NCI-H146 treated with DMSO at 0.1 percent for 48 hours (cell line): ENCODE measurements at regions not wholly inside any gene's neighbourhood (a gene's known extent, or its start where the extent isn't known, plus 50 kb on each side); places are given as distances from the start of the nearest gene placed in this dataset.

Experiments used
- DNase-seq: peaks from one replicate; lab custom pipeline; 2025; ENCODE audit not compliant: unreplicated experiment; lab: John Stamatoyannopoulos, UW

DNA sequence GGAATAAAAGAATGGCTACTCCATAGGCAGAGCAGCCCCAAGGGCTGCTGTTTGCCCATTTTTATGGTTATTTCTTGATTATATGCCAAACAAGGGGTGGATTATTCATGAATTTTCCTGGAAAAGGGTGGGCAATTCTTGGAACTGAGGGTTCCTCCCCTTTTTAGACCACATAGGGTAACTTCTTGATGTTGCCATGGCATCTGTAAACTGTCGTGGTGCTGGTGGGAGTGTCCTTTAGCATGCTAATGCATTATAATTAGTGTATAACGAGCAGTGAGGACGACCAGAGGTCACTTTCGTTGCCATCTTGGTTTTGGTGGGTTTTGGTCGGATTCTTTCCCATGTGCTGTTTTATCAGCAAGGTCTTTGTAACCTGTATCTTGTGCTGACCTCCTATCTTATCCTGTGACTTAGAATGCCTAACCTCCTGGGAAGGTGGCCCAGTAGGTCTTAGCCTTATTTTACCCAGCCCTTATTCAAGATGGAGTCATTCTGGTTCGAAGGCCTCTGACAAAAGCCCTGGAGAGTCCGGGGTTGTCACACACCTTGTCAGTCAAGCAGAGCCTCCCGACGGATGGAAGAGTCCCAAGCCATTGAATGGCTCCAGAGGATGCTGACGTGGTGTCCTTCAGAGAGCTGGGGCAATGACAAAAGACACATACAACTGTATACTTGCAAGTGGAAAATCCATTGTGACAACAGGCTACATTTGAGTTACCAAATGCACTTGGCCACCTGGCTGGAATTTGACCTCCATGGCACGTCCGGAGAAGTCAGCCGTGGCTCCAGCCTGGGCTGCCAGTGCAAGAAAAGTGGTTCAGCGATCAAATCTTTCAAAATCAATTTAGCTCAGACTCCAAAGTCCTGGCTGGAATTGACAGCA lies 67.1 kb upstream of the CLINT1 start:
- no peak for DNase-seq

DNA sequence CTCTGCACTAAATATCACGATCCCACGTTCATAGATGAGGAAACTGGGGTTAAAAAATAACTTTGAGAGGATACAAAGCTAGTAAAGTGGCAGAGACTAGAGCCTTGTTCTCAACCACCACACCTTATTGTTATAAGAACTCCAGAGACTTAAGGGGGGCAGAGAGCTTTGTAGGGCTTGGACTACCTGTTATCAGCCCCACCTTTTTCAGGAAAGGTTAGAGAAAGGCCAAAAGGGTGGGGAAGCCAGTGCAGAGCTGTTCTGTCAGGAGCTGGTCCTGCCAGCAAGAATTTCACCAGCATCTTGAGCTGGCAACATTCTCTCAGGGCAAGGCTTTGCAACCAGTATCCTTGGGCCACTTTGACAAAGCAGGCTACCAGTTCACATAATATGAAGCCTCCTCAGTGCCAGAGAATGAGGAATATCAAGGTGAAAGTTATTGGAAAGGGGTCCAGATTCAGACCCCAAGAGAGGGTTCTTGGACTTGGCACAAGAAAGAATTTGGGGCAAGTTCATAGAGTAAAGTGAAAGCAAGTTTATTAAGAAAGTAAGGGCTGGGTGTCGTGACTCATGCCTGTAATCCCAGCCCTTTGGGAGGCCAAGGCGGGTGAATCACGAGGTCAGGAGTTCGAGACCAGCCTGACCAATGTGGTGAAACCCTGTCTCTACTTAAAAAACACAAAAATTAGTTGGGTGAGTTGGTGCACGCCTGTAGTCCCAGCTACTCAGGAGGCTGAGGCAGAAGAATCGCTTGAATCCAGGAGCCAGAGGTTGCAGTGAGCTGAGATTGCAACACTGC lies 66.2 kb upstream of the CLINT1 start:
- no peak for DNase-seq

GRCh38 chr5:157924490-157924889 lies 65.5 kb upstream of the CLINT1 start:
- no peak for DNase-seq

- no peak for DNase-seq
Observed at GRCh38 chr5:157923765-157924164, 64.8 kb upstream of the CLINT1 start.

GRCh38 chr5:157922026-157922425 lies 63.1 kb upstream of the CLINT1 start:
- DNase-seq: no peak

DNA sequence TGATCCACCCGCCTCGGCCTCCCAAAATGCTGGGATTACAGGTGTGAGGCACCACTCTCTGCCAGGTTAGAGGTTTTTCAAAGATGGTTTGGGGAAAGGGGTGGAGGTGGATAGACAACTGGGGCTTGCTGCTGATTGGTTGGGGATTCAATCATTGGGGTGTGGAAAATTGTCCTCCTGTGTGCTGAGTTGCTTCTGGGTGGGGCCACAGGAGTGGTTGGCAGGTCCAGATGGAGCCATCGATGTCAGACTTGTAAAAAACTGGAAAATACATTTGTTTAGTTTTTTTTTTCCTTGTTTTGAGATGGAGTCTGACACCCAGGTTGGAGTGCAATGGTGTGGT lies 61.9 kb upstream of the CLINT1 start:
- no peak for DNase-seq

- peak; percentile 33 for DNase-seq
Observed at GRCh38 chr5:157918811-157919742, 60.1 kb upstream of the CLINT1 start.

- no peak for DNase-seq
Observed at GRCh38 chr5:157917899-157918809, 59.2 kb upstream of the CLINT1 start.

GRCh38 chr5:157917491-157917890 lies 58.5 kb upstream of the CLINT1 start:
- no peak for DNase-seq

DNA sequence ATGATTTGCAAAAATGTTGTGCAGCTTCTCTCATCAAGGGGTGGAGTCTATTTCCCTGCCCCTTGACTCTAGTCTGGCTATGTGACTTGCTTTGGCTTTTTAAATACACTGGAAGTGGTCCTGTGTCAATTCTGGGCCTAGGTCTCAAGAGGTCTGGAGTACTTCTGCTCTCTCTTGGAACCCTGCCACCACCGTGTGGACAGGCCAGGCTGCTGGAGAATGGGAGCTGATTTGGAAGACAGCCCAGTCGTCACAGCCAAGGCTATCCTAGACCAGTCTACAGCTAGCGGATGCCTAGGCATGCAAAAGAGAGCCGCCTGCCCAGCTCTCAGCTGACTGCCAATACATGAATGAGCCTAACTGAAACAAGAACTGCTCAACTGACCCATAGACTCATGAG lies 56.7 kb upstream of the CLINT1 start:
- DNase-seq: no peak

GRCh38 chr5:157914151-157914788 lies 55.3 kb upstream of the CLINT1 start:
- DNase-seq: no peak

DNA sequence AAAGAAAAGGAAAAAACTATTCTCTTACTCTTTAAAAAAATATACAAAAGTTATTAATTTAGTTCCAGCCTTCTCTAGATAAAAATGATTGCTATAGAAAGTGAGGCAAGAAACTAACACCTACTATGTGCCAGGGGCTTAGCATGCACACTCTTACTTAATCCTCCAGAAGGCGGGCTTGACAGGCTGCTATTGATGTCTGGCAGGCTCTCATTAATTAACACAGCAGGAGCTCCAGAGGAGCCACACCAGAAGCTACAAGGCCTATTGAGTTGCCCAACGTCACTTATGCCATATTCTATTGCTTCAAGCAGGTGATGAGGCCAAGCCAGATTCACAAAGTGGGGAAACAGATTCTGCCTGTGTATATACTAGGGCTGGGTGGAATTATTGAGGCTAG lies 54.6 kb upstream of the CLINT1 start:
- DNase-seq: peak; percentile 24

GRCh38 chr5:157912621-157913325 lies 53.8 kb upstream of the CLINT1 start:
- peak; percentile 76 for DNase-seq

DNA sequence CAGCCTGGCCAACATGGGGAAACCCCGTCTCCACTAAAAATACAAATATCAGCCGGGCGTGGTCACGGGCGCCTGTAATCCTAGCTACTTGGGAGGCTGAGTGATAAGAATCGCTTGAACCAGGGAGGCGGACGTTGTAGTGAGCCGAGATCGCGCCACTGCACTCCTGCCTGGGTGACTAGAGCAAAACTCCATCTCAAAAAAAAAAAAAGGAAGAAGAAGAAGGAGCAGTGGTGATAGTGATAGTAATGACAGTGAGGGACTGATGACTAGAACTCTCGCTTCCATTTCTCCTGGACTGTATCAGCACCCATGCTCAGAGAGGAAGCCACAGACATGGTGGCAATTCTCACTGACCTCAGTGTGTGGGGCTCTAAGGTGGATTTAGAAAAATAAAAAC lies 52.6 kb upstream of the CLINT1 start:
- DNase-seq: no peak
